ENCODE measurements at regions not wholly inside any gene's neighbourhood (a gene's known extent, or its start where the extent isn't known, plus 50 kb on each side); places are given as distances from the start of the nearest gene placed in this dataset.

DNA sequence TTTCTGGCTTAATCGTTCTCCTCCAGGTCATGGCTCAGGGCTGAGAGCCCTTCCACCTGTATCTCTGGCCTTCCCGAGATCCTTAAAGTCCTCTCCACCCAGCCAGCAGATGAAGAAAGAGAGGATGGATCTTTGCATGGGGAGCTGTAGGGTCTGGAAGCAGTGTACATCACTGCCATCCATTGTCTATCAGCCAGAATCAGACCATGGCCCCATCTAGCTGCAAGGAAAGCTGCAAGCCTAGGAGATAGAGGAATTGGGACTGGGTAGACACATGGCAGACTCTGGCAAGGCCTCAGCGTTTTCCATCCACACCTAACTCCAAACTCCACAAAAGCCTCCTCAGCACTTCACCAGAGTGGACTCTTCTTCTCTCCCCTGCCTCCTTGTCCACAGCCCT, 113.8 kb upstream of the MAFB start:
- H3K36me3 ChIP-seq (ENCODE audit: control insufficient read depth, insufficient read depth, low read length) = no peaks in the 10 kb centered on the region
- WGBS (ENCODE audit: extremely low coverage, insufficient coverage, low lambda C conversion rate) = no CpG with 5 or more reads among the region's 3 CpGs
- H3K18ac ChIP-seq (ENCODE audit: low read length) = no peak overlapping the region
- H3K56ac ChIP-seq (ENCODE audit: low read length) = no peak overlapping the region
- no peak overlapping the region for H2BK5ac ChIP-seq (ENCODE audit: low read length)
- DNase-seq = no peak
- no peak overlapping the region for H3K4me2 ChIP-seq (ENCODE audit: low read length)
- no peak overlapping the region for H3K23ac ChIP-seq (ENCODE audit: low read length)
- H2BK120ac ChIP-seq (ENCODE audit: low read depth, low read length) = no peak overlapping the region
- H3K79me2 ChIP-seq (ENCODE audit: control insufficient read depth, insufficient read depth, low read length) = no peaks in the 10 kb centered on the region
- H4K8ac ChIP-seq (ENCODE audit: low read depth, low read length) = no peak overlapping the region
- no peak overlapping the region for H3K9ac ChIP-seq (ENCODE audit: low read length)
- no peaks in the 10 kb centered on the region for H3K4me1 ChIP-seq (ENCODE audit: control insufficient read depth, low read depth, low read length)
- no peak overlapping the region for H4K5ac ChIP-seq (ENCODE audit: low read length)
- no peak overlapping the region for H3K4ac ChIP-seq (ENCODE audit: low read depth, low read length)
- H3K79me1 ChIP-seq (ENCODE audit: low read length) = no peaks in the 10 kb centered on the region
- H2BK15ac ChIP-seq (replicated peaks; ENCODE audit: low read depth) = no peak overlapping the region
- H3K27me3 ChIP-seq (ENCODE audit: insufficient read depth, low read length, poor library complexity) = no peaks in the 10 kb centered on the region
- no peak overlapping the region for H3K27ac ChIP-seq (ENCODE audit: low read depth, low read length)
- H2AK5ac ChIP-seq (ENCODE audit: low read length) = no peak overlapping the region
- H3K4me3 ChIP-seq (ENCODE audit: low read length) = no peak overlapping the region

- H3K36me3 ChIP-seq (ENCODE audit: control insufficient read depth, insufficient read depth, low read length) = no peaks in the 10 kb centered on the region
- no peak overlapping the region for H3K18ac ChIP-seq (ENCODE audit: low read length)
- H2BK15ac ChIP-seq (replicated peaks; ENCODE audit: low read depth) = no peak overlapping the region
- H3K4me2 ChIP-seq (ENCODE audit: low read length) = no peak overlapping the region
- H3K4ac ChIP-seq (ENCODE audit: low read depth, low read length) = no peak overlapping the region
- no peak overlapping the region for H3K56ac ChIP-seq (ENCODE audit: low read length)
- no peak overlapping the region for H3K27ac ChIP-seq (ENCODE audit: low read depth, low read length)
- no peaks in the 10 kb centered on the region for H3K27me3 ChIP-seq (ENCODE audit: insufficient read depth, low read length, poor library complexity)
- no peaks in the 10 kb centered on the region for H3K79me2 ChIP-seq (ENCODE audit: control insufficient read depth, insufficient read depth, low read length)
- no peak overlapping the region for H3K9ac ChIP-seq (ENCODE audit: low read length)
- H3K79me1 ChIP-seq (ENCODE audit: low read length) = no peaks in the 10 kb centered on the region
- H2AK5ac ChIP-seq (ENCODE audit: low read length) = no peak overlapping the region
- no peak for DNase-seq
- H4K8ac ChIP-seq (ENCODE audit: low read depth, low read length) = no peak overlapping the region
- H4K5ac ChIP-seq (ENCODE audit: low read length) = no peak overlapping the region
- no peak overlapping the region for H3K23ac ChIP-seq (ENCODE audit: low read length)
- no peaks in the 10 kb centered on the region for H3K4me1 ChIP-seq (ENCODE audit: control insufficient read depth, low read depth, low read length)
- WGBS (ENCODE audit: extremely low coverage, insufficient coverage, low lambda C conversion rate) = no CpG with 5 or more reads among the region's 5 CpGs
- H2BK120ac ChIP-seq (ENCODE audit: low read depth, low read length) = no peak overlapping the region
- no peak overlapping the region for H3K4me3 ChIP-seq (ENCODE audit: low read length)
- H2BK5ac ChIP-seq (ENCODE audit: low read length) = no peak overlapping the region
Measured at GRCh38 chr20:40803381-40803780, 114.3 kb upstream of the MAFB start.

GRCh38 chr20:40805592-40805991, 116.6 kb upstream of the MAFB start:
- Histone ChIP-seq H3K18ac (ENCODE audit: low read length) (no peak overlapping the region), H3K4me2 (ENCODE audit: low read length) (no peak overlapping the region), H3K4me1 (ENCODE audit: control insufficient read depth, low read depth, low read length) (no peaks in the 10 kb centered on the region), H2BK5ac (ENCODE audit: low read length) (no peak overlapping the region), H4K8ac (ENCODE audit: low read depth, low read length) (no peak overlapping the region), H3K79me1 (ENCODE audit: low read length) (no peaks in the 10 kb centered on the region), H3K36me3 (ENCODE audit: control insufficient read depth, insufficient read depth, low read length) (no peaks in the 10 kb centered on the region), H3K4ac (ENCODE audit: low read depth, low read length) (no peak overlapping the region), H2BK120ac (ENCODE audit: low read depth, low read length) (no peak overlapping the region), H4K5ac (ENCODE audit: low read length) (no peak overlapping the region), H3K9ac (ENCODE audit: low read length) (no peak overlapping the region), H3K4me3 (ENCODE audit: low read length) (no peak overlapping the region), H3K56ac (ENCODE audit: low read length) (no peak overlapping the region), H3K79me2 (ENCODE audit: control insufficient read depth, insufficient read depth, low read length) (no peaks in the 10 kb centered on the region), H2AK5ac (ENCODE audit: low read length) (no peak overlapping the region), H3K23ac (ENCODE audit: low read length) (no peak overlapping the region), H2BK15ac (replicated peaks; ENCODE audit: low read depth) (no peak overlapping the region), H3K27ac (ENCODE audit: low read depth, low read length) (no peak overlapping the region), H3K27me3 (ENCODE audit: insufficient read depth, low read length, poor library complexity) (no peaks in the 10 kb centered on the region)
- no CpG with 5 or more reads among the region's 3 CpGs for WGBS (ENCODE audit: extremely low coverage, insufficient coverage, low lambda C conversion rate)
- no peak for DNase-seq

GRCh38 chr20:40806929-40807820, 118.1 kb upstream of the MAFB start:
- Histone ChIP-seq H3K4me2 (ENCODE audit: low read length) (no peak overlapping the region), H2AK5ac (ENCODE audit: low read length) (no peak overlapping the region), H3K4me1 (ENCODE audit: control insufficient read depth, low read depth, low read length) (no peaks in the 10 kb centered on the region), H3K56ac (ENCODE audit: low read length) (no peak overlapping the region), H2BK5ac (ENCODE audit: low read length) (no peak overlapping the region), H4K5ac (ENCODE audit: low read length) (no peak overlapping the region), H3K36me3 (ENCODE audit: control insufficient read depth, insufficient read depth, low read length) (no peaks in the 10 kb centered on the region), H3K9ac (ENCODE audit: low read length) (no peak overlapping the region), H3K79me1 (ENCODE audit: low read length) (no peaks in the 10 kb centered on the region), H3K79me2 (ENCODE audit: control insufficient read depth, insufficient read depth, low read length) (no peaks in the 10 kb centered on the region), H3K4ac (ENCODE audit: low read depth, low read length) (no peak overlapping the region), H3K27me3 (ENCODE audit: insufficient read depth, low read length, poor library complexity) (no peaks in the 10 kb centered on the region), H2BK15ac (replicated peaks; ENCODE audit: low read depth) (no peak overlapping the region), H3K4me3 (ENCODE audit: low read length) (no peak overlapping the region), H3K27ac (ENCODE audit: low read depth, low read length) (no peak overlapping the region), H3K18ac (ENCODE audit: low read length) (no peak overlapping the region), H3K23ac (ENCODE audit: low read length) (no peak overlapping the region), H4K8ac (ENCODE audit: low read depth, low read length) (no peak overlapping the region), H2BK120ac (ENCODE audit: low read depth, low read length) (no peak overlapping the region)
- no peak for DNase-seq
- WGBS (ENCODE audit: extremely low coverage, insufficient coverage, low lambda C conversion rate) = no CpG with 5 or more reads among the region's 21 CpGs

DNA sequence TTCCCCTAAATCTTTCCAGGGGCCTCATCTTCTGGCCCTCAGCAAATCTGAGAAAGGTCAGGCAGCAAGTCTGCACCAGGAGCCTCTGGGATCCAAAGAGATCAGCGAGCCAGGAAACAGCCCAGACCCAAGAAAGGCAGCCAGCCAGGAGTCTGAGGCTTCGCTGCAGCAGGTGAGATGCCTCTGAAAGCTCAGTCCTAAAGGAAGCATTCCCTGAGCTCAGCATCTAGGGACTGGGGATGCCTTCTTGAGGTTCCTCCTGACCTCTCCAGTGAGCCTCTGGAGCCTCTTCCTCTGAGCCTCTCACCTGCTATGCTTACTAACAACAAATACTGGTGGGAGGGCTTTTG, 118.8 kb upstream of the MAFB start:
- no peak overlapping the region for H4K8ac ChIP-seq (ENCODE audit: low read depth, low read length)
- H2BK5ac ChIP-seq (ENCODE audit: low read length) = no peak overlapping the region
- no peak overlapping the region for H3K18ac ChIP-seq (ENCODE audit: low read length)
- no peaks in the 10 kb centered on the region for H3K4me1 ChIP-seq (ENCODE audit: control insufficient read depth, low read depth, low read length)
- no peak overlapping the region for H2BK15ac ChIP-seq (replicated peaks; ENCODE audit: low read depth)
- no peak overlapping the region for H3K23ac ChIP-seq (ENCODE audit: low read length)
- H3K4me3 ChIP-seq (ENCODE audit: low read length) = no peak overlapping the region
- no peak overlapping the region for H2AK5ac ChIP-seq (ENCODE audit: low read length)
- H4K5ac ChIP-seq (ENCODE audit: low read length) = no peak overlapping the region
- H3K36me3 ChIP-seq (ENCODE audit: control insufficient read depth, insufficient read depth, low read length) = no peaks in the 10 kb centered on the region
- no peaks in the 10 kb centered on the region for H3K79me2 ChIP-seq (ENCODE audit: control insufficient read depth, insufficient read depth, low read length)
- no peak overlapping the region for H3K4ac ChIP-seq (ENCODE audit: low read depth, low read length)
- no peak overlapping the region for H2BK120ac ChIP-seq (ENCODE audit: low read depth, low read length)
- no peaks in the 10 kb centered on the region for H3K27me3 ChIP-seq (ENCODE audit: insufficient read depth, low read length, poor library complexity)
- no peak overlapping the region for H3K27ac ChIP-seq (ENCODE audit: low read depth, low read length)
- no peak for DNase-seq
- no peak overlapping the region for H3K4me2 ChIP-seq (ENCODE audit: low read length)
- H3K56ac ChIP-seq (ENCODE audit: low read length) = no peak overlapping the region
- WGBS (ENCODE audit: extremely low coverage, insufficient coverage, low lambda C conversion rate) = no CpG with 5 or more reads among the region's 2 CpGs
- H3K79me1 ChIP-seq (ENCODE audit: low read length) = no peaks in the 10 kb centered on the region
- no peak overlapping the region for H3K9ac ChIP-seq (ENCODE audit: low read length)

GRCh38 chr20:40808936-40809335, 119.9 kb upstream of the MAFB start:
- no peak overlapping the region for H3K9ac ChIP-seq (ENCODE audit: low read length)
- no peak overlapping the region for H3K18ac ChIP-seq (ENCODE audit: low read length)
- H3K4me2 ChIP-seq (ENCODE audit: low read length) = no peak overlapping the region
- no peak overlapping the region for H3K56ac ChIP-seq (ENCODE audit: low read length)
- no peaks in the 10 kb centered on the region for H3K4me1 ChIP-seq (ENCODE audit: control insufficient read depth, low read depth, low read length)
- H3K4me3 ChIP-seq (ENCODE audit: low read length) = no peak overlapping the region
- no peak overlapping the region for H2BK15ac ChIP-seq (replicated peaks; ENCODE audit: low read depth)
- no peaks in the 10 kb centered on the region for H3K79me2 ChIP-seq (ENCODE audit: control insufficient read depth, insufficient read depth, low read length)
- no peak overlapping the region for H2BK120ac ChIP-seq (ENCODE audit: low read depth, low read length)
- H3K27ac ChIP-seq (ENCODE audit: low read depth, low read length) = no peak overlapping the region
- H4K8ac ChIP-seq (ENCODE audit: low read depth, low read length) = no peak overlapping the region
- H3K23ac ChIP-seq (ENCODE audit: low read length) = no peak overlapping the region
- no peak overlapping the region for H2AK5ac ChIP-seq (ENCODE audit: low read length)
- no CpG with 5 or more reads among the region's 6 CpGs for WGBS (ENCODE audit: extremely low coverage, insufficient coverage, low lambda C conversion rate)
- H4K5ac ChIP-seq (ENCODE audit: low read length) = no peak overlapping the region
- H2BK5ac ChIP-seq (ENCODE audit: low read length) = no peak overlapping the region
- no peaks in the 10 kb centered on the region for H3K79me1 ChIP-seq (ENCODE audit: low read length)
- DNase-seq = no peak
- H3K27me3 ChIP-seq (ENCODE audit: insufficient read depth, low read length, poor library complexity) = no peaks in the 10 kb centered on the region
- H3K36me3 ChIP-seq (ENCODE audit: control insufficient read depth, insufficient read depth, low read length) = no peaks in the 10 kb centered on the region
- no peak overlapping the region for H3K4ac ChIP-seq (ENCODE audit: low read depth, low read length)

Measured in mesendoderm (in vitro differentiated cells).